ENCODE measurements at regions not wholly inside any gene's neighbourhood (a gene's known extent, or its start where the extent isn't known, plus 50 kb on each side); places are given as distances from the start of the nearest gene placed in this dataset.

- TF ChIP-seq PATZ1 (CRISPR knock-in tag; IDR thresholded peaks at IDR 0.05; ENCODE audit: borderline replicate concordance) (no peak), ISL1 (CRISPR knock-in tag; IDR thresholded peaks at IDR 0.05) (no peak), ARNTL (CRISPR knock-in tag; IDR thresholded peaks at IDR 0.05; ENCODE audit: borderline replicate concordance, low read depth) (no peak), OSR1 (CRISPR knock-in tag; IDR thresholded peaks at IDR 0.05) (no peak), SNAI2 (CRISPR knock-in tag; IDR thresholded peaks at IDR 0.05) (no peak), PPARA (CRISPR knock-in tag; IDR thresholded peaks at IDR 0.05; ENCODE audit: borderline replicate concordance) (no peak), GLIS3 (CRISPR knock-in tag; IDR thresholded peaks at IDR 0.05) (no peak), ZNF565 (CRISPR knock-in tag; conservative IDR thresholded peaks at IDR 0.05; ENCODE audit: low read depth) (no peak), TOX (CRISPR knock-in tag; IDR thresholded peaks at IDR 0.05; ENCODE audit: borderline replicate concordance) (no peak), ZNF70 (CRISPR knock-in tag; IDR thresholded peaks at IDR 0.05) (no peak), ESRRG (CRISPR knock-in tag; IDR thresholded peaks at IDR 0.05) (no peak), TCF4 (CRISPR knock-in tag; IDR thresholded peaks at IDR 0.05; ENCODE audit: borderline replicate concordance) (no peak), ZC3H10 (CRISPR knock-in tag; IDR thresholded peaks at IDR 0.05) (no peak), TSHZ2 (CRISPR knock-in tag; IDR thresholded peaks at IDR 0.05) (no peak)
- TF ChIP-seq, protein P1, sequence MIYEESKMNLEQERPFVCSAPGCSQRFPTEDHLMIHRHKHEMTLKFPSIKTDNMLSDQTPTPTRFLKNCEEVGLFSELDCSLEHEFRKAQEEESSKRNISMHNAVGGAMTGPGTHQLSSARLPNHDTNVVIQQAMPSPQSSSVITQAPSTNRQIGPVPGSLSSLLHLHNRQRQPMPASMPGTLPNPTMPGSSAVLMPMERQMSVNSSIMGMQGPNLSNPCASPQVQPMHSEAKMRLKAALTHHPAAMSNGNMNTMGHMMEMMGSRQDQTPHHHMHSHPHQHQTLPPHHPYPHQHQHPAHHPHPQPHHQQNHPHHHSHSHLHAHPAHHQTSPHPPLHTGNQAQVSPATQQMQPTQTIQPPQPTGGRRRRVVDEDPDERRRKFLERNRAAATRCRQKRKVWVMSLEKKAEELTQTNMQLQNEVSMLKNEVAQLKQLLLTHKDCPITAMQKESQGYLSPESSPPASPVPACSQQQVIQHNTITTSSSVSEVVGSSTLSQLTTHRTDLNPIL (CRISPR knock-in tag; IDR thresholded peaks at IDR 0.05; ENCODE audit: low read depth), result no peak
- TF ChIP-seq, protein P2, sequence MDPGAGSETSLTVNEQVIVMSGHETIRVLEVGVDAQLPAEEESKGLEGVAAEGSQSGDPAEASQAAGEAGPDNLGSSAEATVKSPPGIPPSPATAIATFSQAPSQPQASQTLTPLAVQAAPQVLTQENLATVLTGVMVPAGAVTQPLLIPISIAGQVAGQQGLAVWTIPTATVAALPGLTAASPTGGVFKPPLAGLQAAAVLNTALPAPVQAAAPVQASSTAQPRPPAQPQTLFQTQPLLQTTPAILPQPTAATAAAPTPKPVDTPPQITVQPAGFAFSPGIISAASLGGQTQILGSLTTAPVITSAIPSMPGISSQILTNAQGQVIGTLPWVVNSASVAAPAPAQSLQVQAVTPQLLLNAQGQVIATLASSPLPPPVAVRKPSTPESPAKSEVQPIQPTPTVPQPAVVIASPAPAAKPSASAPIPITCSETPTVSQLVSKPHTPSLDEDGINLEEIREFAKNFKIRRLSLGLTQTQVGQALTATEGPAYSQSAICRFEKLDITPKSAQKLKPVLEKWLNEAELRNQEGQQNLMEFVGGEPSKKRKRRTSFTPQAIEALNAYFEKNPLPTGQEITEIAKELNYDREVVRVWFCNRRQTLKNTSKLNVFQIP (CRISPR knock-in tag; IDR thresholded peaks at IDR 0.05; ENCODE audit: borderline replicate concordance, low read depth), result no peak
- TF ChIP-seq, protein P3, sequence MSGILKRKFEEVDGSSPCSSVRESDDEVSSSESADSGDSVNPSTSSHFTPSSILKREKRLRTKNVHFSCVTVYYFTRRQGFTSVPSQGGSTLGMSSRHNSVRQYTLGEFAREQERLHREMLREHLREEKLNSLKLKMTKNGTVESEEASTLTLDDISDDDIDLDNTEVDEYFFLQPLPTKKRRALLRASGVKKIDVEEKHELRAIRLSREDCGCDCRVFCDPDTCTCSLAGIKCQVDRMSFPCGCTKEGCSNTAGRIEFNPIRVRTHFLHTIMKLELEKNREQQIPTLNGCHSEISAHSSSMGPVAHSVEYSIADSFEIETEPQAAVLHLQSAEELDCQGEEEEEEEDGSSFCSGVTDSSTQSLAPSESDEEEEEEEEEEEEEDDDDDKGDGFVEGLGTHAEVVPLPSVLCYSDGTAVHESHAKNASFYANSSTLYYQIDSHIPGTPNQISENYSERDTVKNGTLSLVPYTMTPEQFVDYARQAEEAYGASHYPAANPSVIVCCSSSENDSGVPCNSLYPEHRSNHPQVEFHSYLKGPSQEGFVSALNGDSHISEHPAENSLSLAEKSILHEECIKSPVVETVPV (CRISPR knock-in tag; IDR thresholded peaks at IDR 0.05), result no peak
- ATAC-seq, result peak; percentile 86
Observed at GRCh38 chrX:115892787-115893671, 277.5 kb upstream of the AGTR2 start.

DNA sequence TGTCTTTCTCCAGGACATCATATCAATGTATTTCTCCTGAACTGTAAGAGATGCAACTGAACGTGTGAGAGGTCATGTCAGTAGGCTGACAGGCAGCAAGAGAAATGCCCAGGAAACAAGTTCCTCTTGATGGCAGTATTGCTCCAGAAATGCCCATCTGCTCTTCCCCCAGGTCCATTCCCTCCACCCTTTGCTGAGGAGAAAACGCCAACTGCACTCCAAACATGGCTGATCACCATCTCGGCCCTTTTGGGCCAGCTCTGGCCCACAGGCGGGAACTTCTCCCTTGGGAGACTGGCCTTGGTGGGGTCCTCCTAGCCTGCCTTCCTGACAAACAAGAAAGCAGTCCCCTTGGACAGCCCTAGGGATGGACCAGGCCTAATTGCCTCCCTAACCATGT lies 276.5 kb upstream of the AGTR2 start:
- ATAC-seq, result peak; percentile 73
- no peak for TF ChIP-seq CSDC2 (CRISPR knock-in tag; IDR thresholded peaks at IDR 0.05)
- TF ChIP-seq TOX (CRISPR knock-in tag; IDR thresholded peaks at IDR 0.05; ENCODE audit: borderline replicate concordance), result no peak
- no peak for TF ChIP-seq ZNF565 (CRISPR knock-in tag; conservative IDR thresholded peaks at IDR 0.05; ENCODE audit: low read depth)
- no peak for TF ChIP-seq PPARA (CRISPR knock-in tag; IDR thresholded peaks at IDR 0.05; ENCODE audit: borderline replicate concordance)
- no peak for TF ChIP-seq ESRRG (CRISPR knock-in tag; IDR thresholded peaks at IDR 0.05)
- TF ChIP-seq ARNTL (CRISPR knock-in tag; IDR thresholded peaks at IDR 0.05; ENCODE audit: borderline replicate concordance, low read depth), result no peak
- no peak for TF ChIP-seq RARB (CRISPR knock-in tag; IDR thresholded peaks at IDR 0.05)
- TF ChIP-seq SNAI2 (CRISPR knock-in tag; IDR thresholded peaks at IDR 0.05), result no peak
- TF ChIP-seq, protein P1 (CRISPR knock-in tag; IDR thresholded peaks at IDR 0.05; ENCODE audit: low read depth), result no peak
- no peak for TF ChIP-seq ZFP30 (CRISPR knock-in tag; IDR thresholded peaks at IDR 0.05)
- TF ChIP-seq TSHZ2 (CRISPR knock-in tag; IDR thresholded peaks at IDR 0.05), result no peak
- no peak for TF ChIP-seq TCF4 (CRISPR knock-in tag; IDR thresholded peaks at IDR 0.05; ENCODE audit: borderline replicate concordance)
- TF ChIP-seq ZNF8 (CRISPR knock-in tag; IDR thresholded peaks at IDR 0.05), result no peak
